Activated T-cell treated with anti-CD3 and anti-CD28 coated beads for 48 hours (primary cell): ENCODE measurements at regions not wholly inside any gene's neighbourhood (a gene's known extent, or its start where the extent isn't known, plus 50 kb on each side); places are given as distances from the start of the nearest gene placed in this dataset.

Experiments
- DNase-seq: peaks from one replicate; pipeline ENCODE4 v3.0.0-alpha.2; 2020; ENCODE audit warnings: low read depth

DNA sequence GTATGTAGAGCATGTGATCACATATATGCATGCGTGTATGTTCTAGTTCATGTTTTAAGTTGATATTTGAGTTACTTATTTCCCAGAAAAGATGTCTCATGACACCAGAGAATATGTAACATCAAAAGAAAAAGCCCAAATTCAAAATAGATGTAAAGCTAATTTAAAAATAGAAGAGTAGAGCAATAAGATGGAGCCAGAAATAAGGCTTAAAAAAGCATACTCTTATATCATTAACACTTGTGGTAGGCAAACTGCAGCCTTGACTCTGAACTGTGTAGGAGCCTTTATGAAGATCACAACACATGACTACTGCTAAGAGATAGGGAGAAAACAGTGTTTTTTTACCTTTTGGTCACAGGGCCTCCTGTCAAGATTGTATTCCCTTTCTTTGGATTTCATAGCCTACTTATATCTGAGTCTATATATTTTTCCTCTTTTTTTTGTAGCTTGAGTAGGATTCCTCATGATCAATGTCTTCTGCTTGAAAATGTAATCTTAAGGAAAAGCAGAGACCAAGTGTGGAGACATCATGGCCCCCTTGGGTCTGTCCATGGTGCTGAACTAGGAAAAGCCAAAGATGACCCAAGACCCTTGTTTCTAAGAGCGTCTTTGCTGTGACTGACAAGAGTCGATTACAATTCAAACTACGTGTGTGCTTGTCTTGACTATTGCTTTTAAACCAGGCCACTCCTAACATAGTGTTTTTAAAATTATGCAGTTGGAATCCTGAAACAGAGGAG is 390.4 kb downstream of the SHISA9 start:
- DNase-seq = no peak

DNA sequence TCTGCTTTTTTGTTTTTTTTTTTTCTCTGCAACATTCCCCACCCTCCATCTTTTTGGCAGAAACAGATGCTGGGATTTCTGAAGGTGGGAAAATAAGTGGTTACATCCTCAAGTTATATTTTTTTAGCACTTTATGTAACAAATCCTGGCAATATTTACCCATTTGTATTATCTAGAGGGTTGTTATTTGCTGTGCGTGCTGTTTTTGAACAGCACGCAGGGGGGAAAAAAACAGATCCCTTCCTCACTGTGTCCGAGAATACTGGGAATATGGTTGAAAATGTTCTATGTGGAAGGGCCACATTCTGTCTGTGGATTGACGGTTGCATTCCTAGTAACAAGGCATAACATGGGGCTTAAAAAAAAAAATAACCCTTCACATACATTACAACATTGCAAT is 394.8 kb downstream of the SHISA9 start:
- DNase-seq = no peak

DNA sequence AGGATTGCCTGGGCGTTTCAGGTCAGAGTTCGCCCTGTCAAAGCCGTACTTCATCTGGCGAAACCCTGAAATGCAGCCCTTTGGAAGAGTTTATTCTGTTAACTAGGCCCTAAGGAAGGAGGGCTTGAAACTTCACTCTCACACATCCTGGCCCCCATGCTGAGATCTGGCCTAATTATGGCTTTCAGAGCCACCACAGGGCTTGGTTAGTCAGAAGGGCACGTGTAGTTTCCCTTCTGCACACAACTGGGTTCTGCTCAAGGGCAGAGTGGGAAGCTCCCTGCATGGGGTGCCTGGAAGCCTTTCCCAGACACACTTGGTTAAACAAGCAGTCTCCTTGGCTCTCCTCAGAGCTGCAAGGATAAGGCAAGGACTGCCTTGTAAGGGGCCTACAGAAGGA is 397.3 kb downstream of the SHISA9 start:
- DNase-seq = no peak

DNA sequence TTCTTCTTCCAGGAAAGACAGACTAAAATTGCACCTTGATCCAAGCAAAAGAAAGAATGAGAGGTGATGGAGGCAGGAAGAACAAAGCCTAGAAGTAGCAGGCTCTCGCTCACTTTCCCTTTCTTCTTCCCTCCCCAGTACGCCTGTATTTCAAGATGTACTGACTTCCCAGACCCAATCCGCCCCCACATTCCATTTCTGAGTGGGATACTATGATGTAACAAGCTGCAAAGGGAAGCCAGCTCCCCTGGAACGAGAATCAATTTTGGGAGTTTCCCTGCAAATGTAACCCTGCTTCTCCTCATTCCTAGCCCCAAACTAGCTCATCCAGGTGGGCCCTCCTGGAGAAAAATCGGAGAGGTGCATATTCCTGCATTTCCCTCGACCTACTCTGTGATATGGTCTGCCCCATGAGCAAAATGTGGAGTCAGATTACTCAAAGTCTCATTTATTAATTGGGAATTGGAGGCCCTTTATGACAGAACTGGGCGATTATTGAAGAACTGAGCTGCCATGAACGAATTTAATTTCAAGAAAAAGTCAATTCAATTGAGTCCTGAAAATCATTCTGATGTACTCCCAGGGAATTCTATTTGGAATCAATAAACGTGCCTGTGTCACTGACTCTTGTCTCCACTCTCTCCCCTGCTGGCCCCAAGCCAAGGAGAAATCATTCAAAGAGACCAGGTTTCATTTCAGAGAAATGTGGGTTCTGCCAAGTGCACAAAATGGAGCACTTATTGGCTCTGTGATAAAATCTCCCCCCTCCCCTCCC is 398.9 kb downstream of the SHISA9 start:
- DNase-seq = no peak

DNA sequence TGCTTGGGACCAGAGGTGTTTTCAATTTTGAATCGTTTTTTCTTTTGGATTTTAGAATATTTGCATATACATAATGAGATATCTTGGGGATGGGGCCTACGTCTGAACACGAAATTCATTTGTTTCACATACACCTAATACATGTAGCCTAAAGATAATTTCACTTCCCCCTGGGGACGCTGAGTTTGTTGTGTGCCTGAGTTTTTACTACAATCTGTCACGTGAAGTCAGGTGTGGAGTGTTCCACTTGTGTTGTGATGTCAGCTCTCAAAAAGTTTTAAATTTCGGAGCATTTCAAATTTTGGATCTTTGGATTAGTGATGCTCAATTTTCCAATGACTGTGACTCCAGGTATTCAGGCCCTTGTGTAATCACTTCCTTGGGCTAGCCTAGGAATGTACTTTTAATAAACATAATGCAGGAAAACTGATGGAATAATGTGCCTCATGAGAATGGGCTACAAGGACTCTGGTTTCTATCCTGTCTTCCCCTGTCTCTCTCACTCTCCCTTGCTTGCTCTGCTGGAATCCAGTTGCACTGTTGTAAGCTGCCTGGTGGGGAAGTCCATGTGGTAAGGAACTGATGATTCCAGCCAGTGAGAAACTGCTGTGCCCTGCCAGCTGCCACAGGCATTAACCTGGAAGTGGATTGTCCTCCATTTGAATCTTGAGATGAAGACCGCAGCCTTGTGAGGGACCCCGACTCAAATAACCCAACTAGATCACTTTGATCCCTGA is 403.8 kb downstream of the SHISA9 start:
- no peak for DNase-seq

DNA sequence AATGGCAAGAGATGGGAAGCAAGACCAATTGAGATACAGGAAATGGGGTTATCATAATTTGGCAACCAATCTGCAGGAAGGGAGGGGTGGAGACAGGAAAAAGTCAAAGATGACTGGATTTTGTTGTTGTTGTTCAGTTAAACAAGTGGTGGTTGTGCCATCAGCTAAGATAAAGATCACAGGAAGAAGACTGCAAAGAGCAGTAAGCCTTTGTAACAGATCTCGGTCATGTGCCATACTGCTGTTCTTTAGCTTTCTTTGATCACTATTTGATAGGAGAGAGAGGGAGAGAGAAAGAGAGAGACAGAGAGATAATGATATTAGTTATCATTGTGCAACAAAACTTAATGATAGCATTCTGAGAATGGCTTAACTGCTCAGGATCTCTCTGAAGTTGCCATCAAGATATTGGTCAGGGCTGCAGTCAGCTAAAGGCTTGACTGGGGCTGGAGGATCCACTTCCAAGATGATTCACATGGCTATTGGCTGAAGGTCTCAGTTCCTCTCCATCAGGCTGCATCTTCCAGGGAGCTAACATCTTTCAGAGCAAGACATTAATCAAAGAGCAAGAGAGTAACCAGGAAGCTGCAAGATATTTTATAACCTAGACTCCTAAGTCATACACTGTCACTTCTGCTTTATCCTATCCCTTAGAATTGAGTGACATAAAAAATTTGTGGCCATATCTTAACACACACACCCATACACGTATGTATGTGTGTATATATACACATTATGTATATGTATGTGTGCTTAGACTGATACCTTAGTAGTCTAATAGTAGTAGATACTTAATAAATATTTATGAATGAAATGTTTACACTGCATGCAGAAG is 405.0 kb downstream of the SHISA9 start:
- no peak for DNase-seq

DNA sequence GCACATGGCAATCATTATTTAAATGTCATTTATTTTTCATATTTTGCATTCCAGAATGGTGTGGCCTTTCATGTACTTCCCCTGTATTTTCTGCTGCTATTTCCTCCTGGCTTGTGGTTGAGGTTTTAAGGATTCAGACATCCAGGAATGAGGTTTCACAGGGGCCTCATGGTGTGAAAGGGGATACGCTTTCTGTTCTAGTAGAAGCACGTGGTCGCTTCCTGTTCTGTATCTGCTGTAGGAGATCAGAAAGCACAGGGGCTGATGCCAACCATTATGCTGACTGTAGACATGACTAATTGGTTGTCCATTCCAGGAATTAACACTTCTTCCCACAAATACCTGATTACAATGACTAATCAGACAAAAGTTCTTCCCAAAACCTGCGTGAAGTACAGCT is 405.9 kb downstream of the SHISA9 start:
- no peak for DNase-seq

DNA sequence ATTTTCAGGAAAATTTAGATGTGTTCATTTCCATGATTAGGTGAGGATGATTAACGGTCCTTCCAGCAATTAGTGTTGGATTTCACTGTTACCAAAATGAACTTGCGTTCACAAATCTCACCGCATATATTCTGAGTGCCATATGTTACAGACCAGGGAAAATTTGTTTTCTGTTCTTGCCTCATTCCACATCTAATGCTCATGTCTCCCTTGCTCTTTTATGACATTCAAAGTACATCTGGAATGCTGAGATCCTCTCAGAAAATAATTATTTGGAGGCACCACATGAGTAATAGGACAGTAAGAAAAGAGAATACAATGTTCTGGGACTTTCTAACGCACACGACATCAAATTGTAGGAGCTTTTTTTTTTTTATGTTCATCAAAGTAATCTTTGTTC is 406.5 kb downstream of the SHISA9 start:
- DNase-seq = no peak

DNA sequence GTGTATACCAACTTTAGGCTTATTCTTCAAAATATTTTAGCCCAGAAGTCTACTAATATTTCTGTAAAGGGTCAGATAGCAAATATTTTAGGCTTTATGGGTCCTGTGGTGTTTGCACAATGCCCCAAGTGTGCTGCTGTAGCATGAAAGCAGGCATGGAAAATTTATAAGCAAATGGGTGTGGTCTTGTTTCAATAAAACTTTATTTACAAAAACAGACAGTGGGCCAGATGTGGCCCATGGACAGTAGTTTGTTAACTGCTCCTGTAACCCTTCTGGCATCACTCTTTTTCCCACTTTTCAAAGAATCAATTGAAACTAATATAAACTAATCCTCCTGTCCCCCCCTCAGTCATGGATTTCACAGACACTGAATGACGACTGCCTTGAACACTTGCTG is 410.7 kb downstream of the SHISA9 start:
- no peak for DNase-seq

DNA sequence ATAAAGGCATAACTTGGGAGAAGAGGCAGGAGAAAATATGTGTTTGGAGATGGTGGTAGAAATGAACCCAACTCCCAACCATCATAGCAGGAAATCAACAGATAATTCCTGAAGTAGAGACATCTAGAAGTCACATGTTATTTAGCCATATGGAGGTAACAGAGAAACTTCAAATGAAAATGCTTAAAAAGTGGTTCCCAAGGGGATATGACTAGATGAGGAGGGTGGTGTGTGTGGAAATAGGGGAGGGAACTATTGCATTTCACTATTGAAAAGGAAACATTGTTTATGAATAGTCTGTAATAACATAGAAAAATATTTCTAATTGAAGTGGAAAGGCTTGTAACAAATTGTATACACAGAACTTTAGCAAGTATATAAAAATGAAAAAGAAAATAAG is 412.0 kb downstream of the SHISA9 start:
- no peak for DNase-seq

DNA sequence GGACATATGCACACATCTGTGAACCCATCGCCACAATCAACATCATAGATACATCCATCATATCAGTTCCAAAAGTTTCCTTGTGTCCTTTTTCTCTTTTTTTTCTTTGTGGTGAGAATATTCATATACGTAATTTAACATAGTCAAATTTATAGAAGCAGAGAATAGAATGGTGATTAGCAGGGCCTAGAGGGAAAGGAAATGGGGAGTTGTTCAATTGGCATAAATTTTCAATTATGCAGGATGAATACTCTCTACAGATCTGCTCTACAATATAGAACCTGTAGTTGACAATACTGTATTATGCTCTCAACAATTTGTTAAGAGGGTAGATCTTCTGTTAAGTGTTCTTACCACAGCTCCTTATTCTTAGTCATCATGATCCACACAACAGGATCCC is 413.2 kb downstream of the SHISA9 start:
- DNase-seq = no peak

DNA sequence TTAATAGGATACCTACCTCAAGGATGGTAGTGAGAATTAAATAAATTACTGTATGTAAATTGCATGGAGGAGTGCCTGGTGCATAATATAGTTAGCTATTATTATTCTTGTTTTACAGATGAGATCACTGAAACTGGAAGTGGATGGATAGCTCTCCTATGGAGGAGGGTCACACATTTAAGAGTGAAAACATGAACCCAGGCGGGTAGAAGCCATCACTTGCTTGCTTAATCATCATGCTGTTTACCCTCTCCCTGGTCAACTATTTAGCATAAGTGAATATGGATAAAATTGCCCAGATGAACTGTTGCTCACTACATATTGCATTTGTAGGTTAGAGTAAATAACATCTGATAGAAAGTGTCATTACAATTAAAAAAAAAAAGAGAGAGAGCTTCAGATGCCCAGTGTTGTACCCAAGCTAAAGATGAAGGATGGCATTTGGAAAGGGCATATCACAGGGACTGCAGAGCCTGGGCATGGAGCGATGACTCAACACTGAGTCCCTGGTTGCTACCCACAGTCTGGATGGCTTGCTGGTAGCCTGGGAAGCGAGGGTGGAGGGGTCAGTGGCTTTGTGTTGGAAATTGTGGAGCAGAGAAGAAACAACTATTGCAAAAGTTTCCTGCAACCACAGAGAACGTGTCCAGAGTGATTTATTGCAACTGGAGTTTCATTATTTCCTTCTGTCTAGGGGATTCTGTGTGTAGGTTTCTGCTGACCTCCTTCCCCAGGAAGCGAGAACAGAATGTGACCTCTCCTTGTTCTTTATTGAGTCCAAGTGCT is 414.4 kb downstream of the SHISA9 start:
- no peak for DNase-seq

DNA sequence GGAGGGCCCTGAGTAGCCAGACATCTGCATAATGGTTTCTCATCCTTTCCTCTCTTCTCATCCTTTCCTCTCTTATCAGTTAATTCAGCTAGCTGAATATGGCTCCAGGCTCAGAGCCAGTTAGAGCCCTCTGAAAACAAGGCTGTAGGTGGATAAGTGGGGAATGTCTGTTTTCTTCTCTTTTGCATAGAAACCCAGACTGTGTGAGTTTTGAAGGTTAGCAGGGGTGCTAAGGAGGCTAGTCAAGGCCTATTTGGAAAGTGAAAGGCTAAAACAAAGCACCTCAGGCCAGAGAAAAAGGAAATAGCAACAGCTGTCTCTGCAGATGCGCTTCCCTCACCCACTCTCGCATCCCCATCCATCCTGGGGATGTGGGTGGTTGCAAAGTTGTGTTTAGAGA is 420.9 kb downstream of the SHISA9 start:
- no peak for DNase-seq

DNA sequence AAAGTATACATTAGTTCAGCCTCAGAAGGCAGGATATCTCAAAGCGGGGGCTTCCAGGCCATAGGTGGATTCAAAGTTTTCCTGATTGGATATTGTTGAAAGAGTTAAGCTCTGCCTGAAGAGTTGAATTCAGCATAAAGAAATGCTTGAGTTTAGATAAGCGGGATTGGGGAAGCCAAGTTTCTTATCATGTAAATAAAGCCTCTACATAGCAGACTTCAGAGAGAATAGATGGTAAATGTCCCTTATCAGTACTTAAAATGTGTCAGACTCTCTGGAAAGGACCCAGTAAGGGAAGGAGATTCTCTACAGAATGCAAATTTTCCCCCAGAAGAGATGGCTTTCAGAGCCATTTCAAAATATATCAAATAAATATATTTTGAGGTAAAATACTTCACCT is 423.5 kb downstream of the SHISA9 start:
- no peak for DNase-seq

DNA sequence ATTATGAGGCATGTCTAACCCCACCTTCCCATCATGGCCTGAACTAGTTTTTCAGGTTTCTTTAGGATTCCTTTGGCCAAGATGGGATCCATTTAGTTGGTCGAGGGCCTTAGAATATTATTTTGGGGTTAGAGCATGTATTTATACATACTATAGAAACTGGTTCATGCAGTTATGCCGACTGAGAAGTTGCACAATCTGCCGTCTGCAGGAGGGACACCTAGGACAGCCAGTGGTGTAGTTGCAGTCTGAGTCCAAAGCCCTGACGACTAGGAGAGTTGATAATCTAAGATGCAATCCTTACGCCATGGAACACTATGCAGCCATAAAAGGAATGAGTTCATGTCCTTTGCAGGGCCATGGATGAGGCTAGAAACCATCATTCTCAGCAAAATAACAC is 424.0 kb downstream of the SHISA9 start:
- DNase-seq = no peak

DNA sequence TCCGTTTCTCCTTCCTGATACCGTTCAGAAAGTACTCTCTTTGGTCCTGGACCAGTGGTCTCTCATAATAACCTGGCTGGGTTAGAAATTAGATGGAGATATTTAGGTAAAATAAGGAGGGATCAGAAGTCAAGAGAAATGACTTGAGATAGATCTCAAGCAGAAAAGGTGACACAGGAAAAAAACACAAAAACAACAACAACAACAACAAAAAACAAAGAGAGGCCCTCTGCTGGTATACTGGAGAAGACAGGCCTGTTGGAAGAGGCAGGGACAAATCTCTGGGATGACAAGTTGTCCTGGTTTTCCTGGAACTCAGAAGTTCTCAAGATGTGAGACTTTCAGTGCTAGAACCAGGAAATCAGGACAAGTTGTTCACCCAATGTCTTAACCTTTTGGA is 430.5 kb downstream of the SHISA9 start:
- no peak for DNase-seq

DNA sequence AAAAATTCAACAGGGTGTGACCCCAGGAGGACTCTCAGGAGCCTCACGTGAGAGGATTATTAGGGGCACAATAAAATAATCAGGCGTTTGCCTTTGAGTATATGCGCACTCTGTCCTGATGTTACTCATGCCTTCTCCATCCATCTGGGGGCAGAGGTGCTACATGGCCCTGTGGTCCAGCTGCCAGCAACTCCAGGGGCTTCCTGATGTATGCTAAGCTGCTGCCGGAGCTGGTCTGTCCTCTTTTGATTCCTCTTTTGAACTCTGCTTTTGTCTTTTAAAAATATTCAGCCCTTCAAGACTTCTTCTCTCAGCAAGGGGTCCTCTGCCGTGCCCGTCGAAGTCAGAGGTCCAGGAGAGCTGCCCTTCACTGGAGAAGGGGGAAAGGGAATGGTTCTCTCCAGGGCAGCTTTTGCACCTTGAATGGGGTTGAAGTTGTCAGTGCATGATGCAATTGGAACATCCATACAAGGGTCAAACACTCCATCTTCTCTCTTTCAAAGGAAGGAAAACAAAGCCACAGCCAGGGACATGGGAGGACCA is 431.4 kb downstream of the SHISA9 start:
- DNase-seq = no peak

DNA sequence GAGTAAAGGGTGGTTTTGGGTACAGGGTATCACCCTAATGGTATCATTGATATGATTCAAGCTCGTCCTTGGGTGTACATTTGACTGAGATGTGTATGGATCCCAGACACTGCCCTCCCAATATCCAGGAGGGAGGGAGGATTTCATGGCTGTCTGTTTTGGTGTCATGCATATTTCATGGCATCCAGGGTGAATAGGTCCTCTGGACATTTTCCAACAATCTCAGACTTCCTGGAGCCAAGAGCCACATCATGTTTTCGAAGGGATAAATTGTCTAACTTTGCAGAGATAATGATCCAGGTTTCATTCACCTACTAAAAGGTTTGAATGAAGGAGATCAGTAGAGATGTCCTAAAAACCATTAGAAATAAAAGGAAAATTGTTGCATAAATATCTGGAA is 431.9 kb downstream of the SHISA9 start:
- no peak for DNase-seq

DNA sequence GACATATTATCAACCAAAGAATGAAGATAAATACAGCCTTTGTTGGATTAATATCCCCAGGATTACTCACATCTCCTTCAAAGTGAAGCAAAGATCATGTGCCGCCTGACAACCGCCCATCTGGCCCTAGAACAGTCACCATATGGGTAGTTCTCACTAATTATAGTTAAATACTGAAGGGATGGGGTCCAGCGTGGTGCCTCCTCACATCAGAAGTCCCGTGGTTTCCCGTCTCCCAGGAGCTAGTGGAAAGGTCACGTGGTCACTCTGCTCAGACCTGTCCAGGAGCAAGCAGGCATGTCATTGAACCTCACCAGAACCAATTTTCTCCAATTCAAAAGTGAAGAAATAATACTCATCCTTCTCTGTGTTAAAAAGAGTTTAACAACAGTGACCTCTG is 434.5 kb downstream of the SHISA9 start:
- DNase-seq = no peak

DNA sequence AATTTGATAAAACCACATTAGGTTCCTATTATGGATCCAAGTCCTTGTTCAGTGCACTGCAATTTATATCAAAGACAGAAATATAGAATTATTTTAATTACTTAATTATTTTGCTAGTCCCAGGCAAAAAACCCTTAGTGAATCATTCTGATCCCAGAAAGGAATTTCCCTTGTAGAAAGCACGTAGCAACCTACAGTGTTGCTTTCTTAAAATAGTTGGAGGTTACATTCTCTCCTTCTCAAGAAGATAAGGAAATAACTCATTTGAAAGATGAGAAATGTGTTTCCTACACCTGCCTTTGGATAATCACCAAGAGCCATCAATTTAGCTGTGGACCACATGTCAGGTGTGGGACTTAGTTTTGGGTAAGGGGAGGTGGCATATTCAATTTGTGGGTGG is 434.9 kb downstream of the SHISA9 start:
- no peak for DNase-seq
